AG10803 (cell line): ENCODE measurements at regions not wholly inside any gene's neighbourhood (a gene's known extent, or its start where the extent isn't known, plus 50 kb on each side); places are given as distances from the start of the nearest gene placed in this dataset.

Source experiments
- DNase-seq: peaks from one replicate; pipeline ENCODE4 v3.0.0; 2010; ENCODE audit warnings: low read depth
- H3K4me3 ChIP-seq: 2 replicates; pipeline ENCODE4 v1.5.1; 2011; ENCODE audit warnings: mild to moderate bottlenecking, low read length, control low read depth
- TF ChIP-seq, protein P1 (sequence below): conservative IDR thresholded peaks from 2 replicates; pipeline ENCODE4 v1.5.1; 2011; ENCODE audit warnings: mild to moderate bottlenecking, low read length, control low read depth, inconsistent platforms

- no peak overlapping the region for H3K4me3 ChIP-seq
- no peak for DNase-seq
- TF ChIP-seq, protein P1, sequence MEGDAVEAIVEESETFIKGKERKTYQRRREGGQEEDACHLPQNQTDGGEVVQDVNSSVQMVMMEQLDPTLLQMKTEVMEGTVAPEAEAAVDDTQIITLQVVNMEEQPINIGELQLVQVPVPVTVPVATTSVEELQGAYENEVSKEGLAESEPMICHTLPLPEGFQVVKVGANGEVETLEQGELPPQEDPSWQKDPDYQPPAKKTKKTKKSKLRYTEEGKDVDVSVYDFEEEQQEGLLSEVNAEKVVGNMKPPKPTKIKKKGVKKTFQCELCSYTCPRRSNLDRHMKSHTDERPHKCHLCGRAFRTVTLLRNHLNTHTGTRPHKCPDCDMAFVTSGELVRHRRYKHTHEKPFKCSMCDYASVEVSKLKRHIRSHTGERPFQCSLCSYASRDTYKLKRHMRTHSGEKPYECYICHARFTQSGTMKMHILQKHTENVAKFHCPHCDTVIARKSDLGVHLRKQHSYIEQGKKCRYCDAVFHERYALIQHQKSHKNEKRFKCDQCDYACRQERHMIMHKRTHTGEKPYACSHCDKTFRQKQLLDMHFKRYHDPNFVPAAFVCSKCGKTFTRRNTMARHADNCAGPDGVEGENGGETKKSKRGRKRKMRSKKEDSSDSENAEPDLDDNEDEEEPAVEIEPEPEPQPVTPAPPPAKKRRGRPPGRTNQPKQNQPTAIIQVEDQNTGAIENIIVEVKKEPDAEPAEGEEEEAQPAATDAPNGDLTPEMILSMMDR, result no peak
Measured at GRCh38 chr2:16150456-16151280, 210.3 kb downstream of the MYCN start.

- H3K4me3 ChIP-seq, result no peak overlapping the region
- TF ChIP-seq, protein P1, result no peak
- DNase-seq, result no peak
Measured at GRCh38 chr2:16149349-16150243, 209.2 kb downstream of the MYCN start.

- DNase-seq, result no peak
- no peak overlapping the region for H3K4me3 ChIP-seq
- TF ChIP-seq, protein P1, result no peak
Measured at GRCh38 chr2:16148632-16149348, 208.4 kb downstream of the MYCN start.

GRCh38 chr2:16142383-16143361 lies 202.3 kb downstream of the MYCN start:
- TF ChIP-seq, protein P1, result no peak
- DNase-seq, result no peak
- H3K4me3 ChIP-seq, result no peak overlapping the region

DNA sequence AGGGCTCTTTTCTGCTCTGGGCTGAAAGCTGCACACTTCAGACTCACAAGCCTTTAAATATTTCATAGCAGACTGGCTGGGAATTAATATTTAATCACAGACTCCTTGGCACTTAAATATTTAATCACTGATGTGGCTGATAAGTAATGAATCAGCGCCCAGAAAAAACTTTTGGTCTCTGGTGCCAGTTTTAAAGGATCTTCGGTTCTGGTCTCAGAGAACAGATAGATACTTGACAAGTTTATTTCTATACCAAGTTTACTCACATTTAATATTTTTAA lies 201.2 kb downstream of the MYCN start:
- no peak for DNase-seq
- TF ChIP-seq, protein P1, result no peak
- H3K4me3 ChIP-seq, result no peak overlapping the region

GRCh38 chr2:16140771-16141640 lies 200.7 kb downstream of the MYCN start:
- DNase-seq, result no peak
- H3K4me3 ChIP-seq, result no peak overlapping the region
- TF ChIP-seq, protein P1, result no peak
